AG10803 (cell line): ENCODE measurements at regions not wholly inside any gene's neighbourhood (a gene's known extent, or its start where the extent isn't known, plus 50 kb on each side); places are given as distances from the start of the nearest gene placed in this dataset.

Experiments
- DNase-seq: peaks from one replicate; pipeline ENCODE4 v3.0.0; 2010; ENCODE audit warnings: low read depth
- H3K4me3 ChIP-seq: 2 replicates; pipeline ENCODE4 v1.5.1; 2011; ENCODE audit warnings: mild to moderate bottlenecking, low read length, control low read depth
- CTCF ChIP-seq: conservative IDR thresholded peaks from 2 replicates; pipeline ENCODE4 v1.5.1; 2011; ENCODE audit warnings: mild to moderate bottlenecking, low read length, control low read depth, inconsistent platforms

GRCh38 chr14:32006263-32007110 lies 70.6 kb upstream of the ARHGAP5 start:
- DNase-seq: no peak
- TF ChIP-seq CTCF: no peak
- H3K4me3 ChIP-seq: no peak overlapping the region

- DNase-seq: no peak
- H3K4me3 ChIP-seq: no peak overlapping the region
- TF ChIP-seq CTCF: no peak
Observed at GRCh38 chr14:32007755-32008362, 69.2 kb upstream of the ARHGAP5 start.

GRCh38 chr14:32008602-32009193 lies 68.4 kb upstream of the ARHGAP5 start:
- no peak for TF ChIP-seq CTCF
- H3K4me3 ChIP-seq: no peak overlapping the region
- no peak for DNase-seq

- no peak overlapping the region for H3K4me3 ChIP-seq
- no peak for DNase-seq
- TF ChIP-seq CTCF: no peak
Observed at GRCh38 chr14:32009221-32009975, 67.7 kb upstream of the ARHGAP5 start.

- TF ChIP-seq CTCF: no peak
- DNase-seq: no peak
- no peak overlapping the region for H3K4me3 ChIP-seq
Observed at GRCh38 chr14:32009976-32010581, 67.0 kb upstream of the ARHGAP5 start.

- no peak overlapping the region for H3K4me3 ChIP-seq
- peak; percentile 38 for DNase-seq
- TF ChIP-seq CTCF: no peak
Observed at GRCh38 chr14:32010604-32011125, 66.4 kb upstream of the ARHGAP5 start.
